Muscle of back (tissue), 3 donors: ENCODE measurements at regions not wholly inside any gene's neighbourhood (a gene's known extent, or its start where the extent isn't known, plus 50 kb on each side); places are given as distances from the start of the nearest gene placed in this dataset.

ENCODE experiments used
- DNase-seq, 3 donors: peaks; one replicate each; pipeline versions ENCODE4 v3.0.0 to v3.0.0-alpha.2; 2013

DNA sequence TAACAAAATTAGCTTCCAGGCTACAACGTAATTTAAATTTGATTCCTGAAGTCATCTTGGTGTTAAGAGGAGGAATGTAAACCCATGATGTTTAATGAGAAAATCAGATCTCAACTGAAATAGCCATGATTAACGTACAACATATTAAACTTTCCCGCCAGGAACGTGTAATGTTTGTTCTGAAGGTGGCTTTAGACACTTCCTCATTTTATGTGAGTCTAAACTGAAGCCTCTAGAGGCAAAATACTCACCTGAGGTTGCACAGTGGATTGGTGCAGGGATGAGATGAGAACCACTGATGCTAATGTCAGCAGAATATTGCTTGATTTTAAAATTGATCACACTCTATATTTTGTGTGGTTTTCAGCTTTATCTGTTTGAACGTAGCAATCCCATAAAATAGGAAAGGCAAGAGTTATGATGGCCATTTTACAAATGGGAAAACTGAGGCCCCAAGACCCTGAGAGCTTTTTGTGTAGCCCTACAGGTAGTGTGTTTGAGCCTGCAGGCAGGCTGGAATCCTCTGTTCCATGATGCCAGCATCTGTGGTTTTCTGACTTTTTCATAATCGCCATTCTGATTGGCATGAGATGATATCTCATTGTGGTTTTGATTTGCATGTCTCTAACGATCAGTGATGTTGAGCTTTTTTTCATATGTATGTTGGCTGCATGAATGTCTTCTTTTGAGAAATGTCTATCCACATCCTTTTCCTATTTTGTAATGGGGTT lies 243.7 kb upstream of the BMPER start:
- no peak for DNase-seq

DNA sequence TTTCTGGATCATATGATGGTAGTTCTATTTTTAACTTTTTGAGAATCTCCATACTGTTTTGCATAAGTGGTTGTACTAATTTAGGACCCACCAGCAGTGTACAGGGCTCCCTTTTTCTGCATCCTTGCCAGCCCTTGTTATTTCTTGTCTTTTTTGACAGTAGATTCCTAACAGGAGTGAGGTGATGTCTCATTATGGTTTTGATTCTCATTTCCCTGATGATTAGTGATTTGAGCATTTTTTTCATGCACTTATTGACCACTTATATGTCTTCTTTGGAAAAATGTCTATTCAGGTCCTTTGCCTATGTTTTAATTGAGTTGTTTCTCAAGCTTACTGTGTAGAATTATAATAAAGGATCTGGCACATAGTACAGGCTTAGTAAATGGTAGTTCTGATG lies 238.8 kb upstream of the BMPER start:
- DNase-seq, result no peak

DNA sequence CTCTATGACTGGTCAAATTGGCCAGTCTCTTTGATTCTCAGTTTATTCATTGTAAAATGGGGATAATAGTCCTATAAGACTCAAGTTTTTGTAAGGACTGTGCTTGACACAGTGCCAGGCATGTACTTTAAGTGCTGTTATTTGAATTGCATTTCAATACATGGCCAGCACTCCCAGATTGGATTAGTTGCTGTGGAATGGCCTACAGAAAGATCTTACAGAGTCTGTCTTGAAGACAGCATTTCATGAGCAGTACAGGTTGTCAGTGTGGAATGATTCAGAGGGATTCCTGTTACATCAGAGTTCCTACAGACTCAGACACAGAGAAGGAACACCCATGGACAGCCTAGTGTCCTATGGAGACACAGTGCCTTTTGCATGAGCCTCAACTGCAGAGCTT lies 238.1 kb upstream of the BMPER start:
- peak in 1 of 3 donors; percentile 48 for DNase-seq

DNA sequence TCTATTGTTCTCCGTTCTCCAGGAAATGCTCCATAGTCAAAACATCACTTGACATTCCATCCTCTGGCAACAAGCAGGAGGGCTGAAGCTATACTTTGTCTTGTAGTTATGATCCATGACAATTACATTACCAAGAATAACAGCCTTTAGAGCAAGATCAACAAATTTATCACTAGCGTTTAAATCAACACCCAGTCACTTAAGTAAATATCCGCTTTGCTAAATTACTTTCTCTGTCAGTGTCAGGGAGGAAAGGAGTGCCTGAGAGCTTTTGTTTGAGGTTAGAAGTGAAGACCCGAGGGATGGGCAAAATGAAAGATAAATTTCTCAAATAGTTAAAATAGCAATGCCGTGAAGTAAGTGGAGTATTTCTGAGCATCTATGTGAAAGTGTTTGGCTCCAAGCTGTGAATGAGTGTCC lies 236.1 kb upstream of the BMPER start:
- DNase-seq, result no peak

DNA sequence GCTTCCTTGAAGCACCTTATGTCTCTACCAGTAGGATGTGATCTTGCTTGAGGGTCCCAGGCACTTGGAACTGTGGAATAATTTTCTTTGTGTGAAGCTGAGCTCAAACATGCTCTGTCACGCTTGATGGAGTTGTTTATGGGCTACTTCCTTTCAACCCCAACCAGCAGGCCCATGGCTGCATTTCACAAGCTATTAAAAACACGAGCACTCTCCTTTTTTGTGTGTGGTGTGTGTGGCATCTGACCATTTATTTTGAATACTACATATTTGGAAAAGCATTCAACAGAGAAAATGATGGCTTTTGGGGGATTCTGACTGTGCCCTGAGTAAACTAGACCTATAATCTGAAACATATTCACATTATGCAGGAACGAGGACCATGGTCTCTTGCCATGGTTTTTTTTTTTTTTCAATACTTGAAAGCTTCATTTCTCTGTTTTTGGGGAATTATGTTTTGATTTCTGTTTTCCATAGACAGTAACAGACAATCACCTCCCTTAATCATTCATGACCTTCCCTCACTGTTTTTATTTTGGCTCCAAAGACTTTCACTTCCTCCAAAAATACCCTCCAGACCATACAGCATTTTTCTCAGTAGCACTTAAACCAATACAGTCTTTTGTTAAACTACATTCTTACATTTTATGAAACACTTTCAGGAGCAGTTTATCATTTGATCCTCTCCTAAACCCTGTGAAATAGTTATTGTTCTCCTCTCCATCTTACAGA lies 233.6 kb upstream of the BMPER start:
- DNase-seq, result no peak

DNA sequence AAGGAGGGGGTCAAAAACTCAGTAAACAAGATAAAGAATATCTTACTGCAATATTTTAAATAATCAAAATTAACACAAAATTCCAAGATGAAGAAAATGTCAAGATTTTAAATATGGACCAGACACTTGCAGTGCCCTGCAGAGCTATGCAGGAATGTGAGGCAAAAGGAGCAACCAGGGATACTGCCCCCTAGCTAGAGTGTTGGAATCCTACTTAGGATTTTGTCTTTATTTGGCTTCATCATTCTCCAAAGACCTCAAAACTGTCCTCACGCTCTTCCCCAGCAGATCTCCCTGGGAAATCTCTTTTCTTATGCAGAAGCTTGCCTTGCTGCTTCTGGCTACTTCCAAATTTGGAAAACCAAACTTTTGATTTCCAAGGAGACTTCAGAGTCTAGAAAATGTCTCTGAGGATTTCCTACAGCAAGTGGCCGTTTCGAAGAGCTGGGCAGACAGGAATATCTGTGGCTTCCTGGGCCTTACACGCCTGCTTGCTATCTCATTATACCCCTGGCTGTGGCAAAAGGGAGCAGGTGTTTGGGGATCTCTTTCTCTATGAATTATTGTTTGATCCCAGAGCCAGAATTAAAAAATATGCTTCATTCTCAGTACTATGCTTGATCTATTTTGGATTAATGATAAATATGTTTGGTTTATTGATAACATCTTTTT lies 232.2 kb upstream of the BMPER start:
- no peak for DNase-seq

DNA sequence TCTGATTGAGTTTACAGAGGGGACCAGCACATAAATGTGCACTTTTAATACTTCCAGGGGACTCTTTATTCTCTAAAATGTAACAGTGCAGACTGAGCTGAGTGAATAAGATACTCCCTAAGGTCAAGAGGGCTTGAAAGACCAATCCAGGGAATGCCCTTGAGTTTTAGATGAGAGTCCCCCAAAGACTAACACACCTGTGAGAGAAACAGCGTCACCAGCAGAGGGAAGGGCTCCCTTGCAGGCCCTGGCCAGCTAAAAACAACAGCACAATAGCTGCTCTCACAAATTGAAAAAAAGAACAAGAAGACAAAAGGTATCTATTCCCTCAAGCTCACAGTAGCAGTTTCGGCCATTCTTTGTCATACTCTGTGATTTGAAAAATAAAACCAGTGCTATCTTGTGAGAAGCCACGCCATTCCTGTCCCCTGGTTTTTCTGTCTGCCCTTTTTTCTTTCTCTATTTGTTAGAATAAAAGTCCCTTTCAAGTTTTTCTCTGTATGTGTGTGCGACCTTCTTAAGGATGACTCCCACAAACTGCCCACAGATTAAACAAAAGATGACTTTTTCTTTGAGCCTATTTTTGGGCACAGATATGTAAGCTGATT lies 230.4 kb upstream of the BMPER start:
- no peak for DNase-seq

DNA sequence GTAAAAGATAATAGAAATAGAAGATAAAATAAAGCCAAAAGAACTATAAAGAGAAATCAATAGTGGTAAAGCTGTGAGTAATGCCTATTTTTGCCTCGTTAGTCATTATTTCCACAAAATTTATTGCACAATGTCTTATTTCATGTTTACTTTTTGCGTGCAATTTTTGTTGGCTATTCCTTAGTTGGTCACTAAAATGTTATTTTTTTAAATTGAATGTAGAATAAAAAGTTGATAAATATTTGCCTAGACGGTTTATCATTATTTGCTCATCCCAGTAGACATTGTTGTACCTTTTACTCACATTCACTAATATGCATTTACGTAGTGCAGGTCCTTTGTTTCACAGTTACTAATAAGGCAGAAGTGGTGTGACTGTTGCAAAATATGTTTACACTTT lies 227.8 kb upstream of the BMPER start:
- DNase-seq, result no peak

DNA sequence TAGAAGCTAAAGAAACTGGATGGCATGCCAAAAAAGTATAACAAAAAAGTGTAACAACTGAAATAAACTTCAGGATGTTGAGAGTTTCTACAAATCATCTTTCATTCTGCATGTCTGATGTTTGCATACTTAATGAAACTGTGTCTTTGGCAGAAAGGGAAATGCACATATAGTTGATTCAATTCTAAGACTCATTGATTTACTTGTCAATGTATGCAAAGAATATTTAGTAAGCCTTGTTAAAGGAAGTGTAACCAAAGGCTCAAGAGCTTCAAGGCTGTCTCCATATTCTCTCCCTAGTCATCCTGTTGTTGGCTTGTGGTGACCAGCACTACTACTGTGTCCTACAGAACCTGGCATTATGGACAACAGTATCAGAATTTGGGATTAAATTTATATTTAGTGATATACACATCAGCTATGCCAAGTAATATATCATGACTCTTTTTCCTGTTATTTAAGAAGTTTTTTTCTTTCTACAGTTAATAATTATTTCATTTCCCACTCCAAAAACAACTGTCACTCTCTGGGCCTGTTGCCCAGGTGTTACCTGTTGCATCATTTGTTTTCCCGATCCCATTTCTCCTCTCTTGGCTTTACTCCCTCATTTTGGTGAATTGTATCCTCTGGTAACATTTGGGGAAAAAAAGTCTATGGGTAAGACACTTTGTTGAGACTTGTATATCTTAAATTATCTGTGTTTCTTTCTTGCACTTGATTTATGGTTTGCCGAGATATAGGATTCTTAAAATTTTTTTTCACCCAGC lies 226.6 kb upstream of the BMPER start:
- no peak for DNase-seq

DNA sequence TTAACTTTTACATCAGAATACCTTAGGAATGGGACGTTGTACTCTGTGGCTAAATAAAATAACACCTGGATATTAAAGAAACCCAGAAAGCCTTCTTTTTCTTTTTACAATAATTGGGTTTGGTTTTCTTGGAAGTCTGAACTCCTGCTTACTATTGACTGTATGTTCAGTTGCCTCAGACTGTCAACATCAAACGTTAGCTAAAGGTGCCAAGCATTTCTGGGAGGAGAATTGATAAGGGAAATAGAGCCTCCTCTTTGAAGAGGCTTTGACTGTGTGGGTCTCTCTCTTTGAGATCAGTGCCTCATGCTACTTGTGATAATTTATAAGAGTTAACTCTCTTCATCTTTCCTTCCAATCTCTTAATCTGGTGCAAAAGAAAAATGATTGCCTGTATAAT lies 224.7 kb upstream of the BMPER start:
- DNase-seq, result no peak

DNA sequence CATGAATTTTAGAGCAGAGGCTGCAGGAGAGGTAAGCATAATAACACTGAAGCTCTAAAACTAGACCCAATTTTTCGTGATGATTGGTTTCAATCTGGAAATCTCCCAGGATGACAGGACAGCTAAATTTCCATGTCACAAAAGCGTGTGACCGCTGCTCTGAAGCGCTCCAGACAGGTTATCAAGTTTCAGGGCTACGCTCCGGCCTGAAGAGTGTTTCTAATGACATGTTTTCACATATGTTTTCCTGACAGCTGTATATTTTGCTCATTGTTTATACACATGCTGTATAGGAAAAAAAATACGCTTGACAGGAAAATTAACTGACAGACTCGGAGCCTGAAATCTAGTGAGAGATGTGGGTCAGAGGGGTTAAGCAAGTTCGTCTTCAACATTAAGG lies 219.8 kb upstream of the BMPER start:
- peak in 1 of 3 donors; percentile 30 for DNase-seq

DNA sequence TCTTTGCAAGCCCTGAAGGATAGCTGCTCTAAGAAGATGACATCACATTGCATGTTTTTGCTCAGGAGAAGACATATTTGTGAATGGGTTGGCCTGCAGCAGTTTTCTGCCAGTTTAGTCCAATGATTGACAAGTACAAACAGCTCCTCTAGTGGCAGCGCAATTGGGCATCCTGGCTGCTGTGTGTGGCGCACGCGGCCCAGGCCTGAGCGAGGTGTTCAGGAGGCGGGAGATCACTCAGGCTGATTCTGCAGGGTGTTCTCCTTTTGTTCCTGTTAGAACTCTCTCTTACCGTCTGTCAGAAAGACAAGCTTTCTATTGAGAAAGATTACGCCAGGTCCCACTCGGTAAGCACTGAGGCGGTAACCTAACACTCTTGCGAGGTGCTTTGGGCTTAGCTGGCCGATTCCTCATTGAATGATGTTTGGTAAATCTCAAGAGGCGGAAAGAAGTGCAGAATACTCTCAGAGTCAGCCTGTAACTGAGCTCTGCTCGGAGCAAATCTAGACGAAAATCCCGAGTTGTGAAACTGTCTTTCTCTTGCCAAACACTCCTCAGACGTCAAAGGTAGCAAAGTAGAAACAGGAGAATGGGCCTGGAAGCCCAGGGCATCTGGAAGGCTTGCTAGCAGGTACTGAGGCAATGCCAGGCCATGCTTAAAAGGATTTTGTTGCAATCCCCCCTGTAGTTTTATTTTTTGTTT lies 219.2 kb upstream of the BMPER start:
- peak in 1 of 3 donors; percentile 61 for DNase-seq

DNA sequence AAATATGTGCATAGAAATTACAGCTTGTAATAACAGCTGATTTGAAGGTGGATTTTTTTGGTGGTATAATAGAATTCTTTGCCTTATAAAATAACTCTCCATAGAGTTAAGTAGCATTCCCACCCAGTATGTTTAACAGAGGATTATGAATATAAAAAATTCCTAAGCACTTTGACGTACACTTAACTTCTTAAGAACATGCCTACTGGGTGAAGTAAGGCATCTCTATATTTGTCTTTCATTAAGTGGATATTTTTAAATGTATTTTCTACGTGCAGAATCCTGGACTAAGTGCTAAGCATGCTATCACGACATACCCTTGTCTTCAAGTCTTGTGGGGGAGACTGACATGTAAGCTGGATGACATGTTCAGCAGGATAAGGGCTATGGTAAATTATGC lies 217.7 kb upstream of the BMPER start:
- DNase-seq, result no peak

DNA sequence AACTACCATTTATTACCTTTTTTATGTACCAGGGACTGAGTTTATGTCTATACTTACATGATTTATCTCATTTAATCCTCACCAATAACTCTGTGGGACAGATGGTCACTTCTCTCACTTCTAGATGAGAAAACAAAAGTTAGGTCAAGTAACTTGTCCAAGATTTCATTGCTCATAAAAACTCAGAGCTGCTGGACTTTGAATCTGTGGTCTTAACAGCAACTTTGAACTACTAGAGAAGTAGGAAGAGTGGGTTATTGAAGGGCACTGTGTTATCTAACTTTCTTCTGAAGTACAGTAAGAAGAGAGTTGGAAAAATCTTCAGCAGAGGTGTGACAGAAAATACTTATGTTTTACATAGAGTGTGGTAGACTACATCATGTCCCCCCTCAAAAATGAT lies 214.2 kb upstream of the BMPER start:
- no peak for DNase-seq

DNA sequence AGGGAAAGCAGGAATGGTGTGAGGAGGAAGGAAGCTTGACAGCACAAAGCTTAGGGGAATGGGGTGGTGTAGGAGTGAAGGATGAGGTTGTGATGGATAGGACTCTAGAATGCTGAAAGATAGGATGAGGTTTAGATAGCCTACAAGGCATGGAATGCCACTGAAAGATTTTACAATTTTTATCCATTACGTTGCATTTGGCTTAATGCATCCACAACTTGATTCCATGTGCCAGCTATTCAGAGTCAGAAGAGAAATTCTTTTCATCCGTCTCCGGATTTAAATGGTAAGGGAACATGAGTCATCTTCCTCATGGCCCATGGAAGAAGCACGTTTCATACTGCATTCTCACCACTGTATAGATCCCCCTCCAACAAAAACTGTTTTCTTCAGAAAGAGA lies 212.4 kb upstream of the BMPER start:
- peak in 1 of 3 donors; percentile 74 for DNase-seq

DNA sequence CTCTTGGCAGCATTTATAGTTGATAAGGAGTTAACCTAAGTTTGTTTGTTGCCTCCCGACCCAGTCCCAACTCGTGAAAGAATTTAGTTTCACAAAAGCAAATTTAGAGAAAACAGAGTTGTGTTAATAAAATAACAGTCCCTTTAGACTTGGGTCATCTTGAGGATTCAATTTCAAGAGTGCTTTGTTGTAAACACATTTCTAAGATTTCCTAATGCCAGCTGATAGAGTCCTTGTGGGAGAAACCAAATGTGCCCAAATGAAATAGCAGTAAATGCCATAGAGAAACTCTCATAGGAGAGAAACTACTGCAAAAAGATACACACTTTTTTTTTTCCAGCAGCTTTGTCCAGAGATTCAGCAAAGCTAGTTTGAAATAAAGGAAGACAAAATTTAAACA lies 211.3 kb upstream of the BMPER start:
- no peak for DNase-seq

DNA sequence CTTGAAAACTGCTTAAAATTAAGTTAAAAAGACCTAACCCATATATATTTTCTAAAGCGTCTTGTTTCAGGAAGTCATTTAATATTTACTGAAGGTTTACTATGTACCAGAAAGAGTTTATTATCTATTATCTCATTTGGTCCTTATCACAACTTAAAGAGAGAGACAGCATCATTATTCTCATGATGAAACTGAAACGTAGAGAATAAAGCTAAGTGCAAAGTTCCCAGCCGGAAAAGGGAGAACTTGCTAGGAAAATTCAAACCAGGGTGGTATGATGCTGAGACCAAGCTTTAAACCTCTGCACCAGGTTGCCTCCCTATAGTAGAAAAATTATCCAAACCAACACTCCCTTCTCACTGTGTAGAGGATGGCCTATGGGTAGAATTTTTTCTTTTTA lies 207.7 kb upstream of the BMPER start:
- DNase-seq, result no peak

DNA sequence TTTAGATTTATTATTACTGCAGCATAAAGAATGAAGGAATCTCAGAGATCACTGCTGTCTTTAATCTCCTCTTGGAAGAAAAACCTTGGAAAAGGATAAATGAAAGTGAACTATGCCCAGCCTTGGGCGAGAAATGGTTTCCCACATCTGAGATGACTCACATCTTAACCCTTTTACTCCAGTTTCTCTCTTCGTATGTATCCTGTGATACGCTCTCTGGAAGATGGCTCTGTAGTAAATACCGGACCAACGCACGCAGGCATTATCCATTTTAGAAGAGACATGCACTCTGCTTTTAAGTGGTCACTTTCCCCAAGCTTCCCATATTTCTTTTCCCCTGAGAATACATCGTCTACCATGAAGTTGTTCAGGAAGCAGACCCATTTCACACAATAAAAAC lies 207.3 kb upstream of the BMPER start:
- DNase-seq, result no peak

DNA sequence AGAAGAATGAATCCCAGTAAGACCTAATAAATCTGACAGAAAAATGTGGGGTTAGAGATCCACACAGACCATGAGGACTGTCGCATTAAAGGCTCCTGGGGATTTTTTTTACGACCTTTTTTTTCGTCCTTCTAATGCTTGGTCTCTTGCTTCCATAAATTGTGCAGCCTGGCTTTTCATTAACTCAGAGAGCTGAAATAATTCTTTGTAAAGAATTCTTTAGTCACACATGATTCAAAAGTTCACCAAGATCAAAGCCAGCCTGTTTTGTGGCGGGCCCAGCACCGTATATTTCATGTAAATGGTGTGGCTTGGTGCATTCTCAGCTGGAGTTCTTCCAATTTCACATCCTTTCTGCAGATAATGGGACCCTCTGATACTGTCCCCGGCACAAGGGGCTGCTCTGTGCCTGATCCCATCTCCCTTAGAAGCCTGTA lies 206.6 kb upstream of the BMPER start:
- DNase-seq, result no peak

DNA sequence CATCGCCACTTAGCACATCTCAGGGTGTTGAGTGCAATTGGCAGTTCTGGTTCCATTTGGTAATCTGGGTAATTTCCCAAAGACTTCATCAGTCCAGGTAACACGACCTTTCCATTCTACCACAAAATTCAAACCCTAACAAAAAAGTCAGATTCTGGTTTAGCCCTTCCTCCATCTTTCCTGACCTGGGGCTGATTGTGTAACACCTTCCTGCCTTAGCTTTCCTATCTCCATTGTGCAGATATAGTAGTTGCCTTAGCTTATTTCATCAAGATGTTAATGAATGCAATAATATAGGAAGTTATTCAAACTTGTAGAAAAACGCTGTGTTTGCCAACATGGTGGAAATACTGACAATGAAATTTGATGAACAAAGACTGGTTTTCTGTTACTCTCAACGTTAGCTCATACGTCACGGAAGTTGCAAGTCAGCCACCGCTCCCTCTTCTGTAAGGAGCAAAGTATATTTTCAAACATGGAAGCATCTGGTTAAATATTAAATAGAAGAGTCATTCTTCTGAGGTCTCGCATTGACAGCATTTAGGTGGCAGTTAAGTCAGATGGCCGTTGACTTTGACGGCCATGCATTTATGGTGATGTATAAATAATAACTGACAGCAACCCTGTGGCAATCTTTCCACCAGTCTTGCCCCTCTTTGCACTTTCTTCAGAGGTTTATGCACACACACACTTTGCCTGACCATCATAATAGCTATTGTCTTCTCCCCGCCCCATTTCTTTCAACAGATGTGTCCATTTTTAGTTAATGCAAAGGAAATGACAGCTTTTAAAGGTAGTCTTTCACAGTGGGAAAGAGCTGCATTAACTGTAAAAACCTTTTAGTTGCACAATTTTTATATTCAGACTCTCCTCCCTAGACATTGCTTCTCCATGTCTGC lies 205.1 kb upstream of the BMPER start:
- no peak for DNase-seq
